HCT116 (cell line): ENCODE measurements at regions not wholly inside any gene's neighbourhood (a gene's known extent, or its start where the extent isn't known, plus 50 kb on each side); places are given as distances from the start of the nearest gene placed in this dataset.

ENCODE experiments used
- EZH2 ChIP-seq: fragments of 200-600 bp; sonication (generic); IDR thresholded peaks from 2 replicates; pipeline ENCODE4 v1.6.1; 2017; ENCODE audit warnings: antibody characterized with exemption, mixed run types
- POLR2A ChIP-seq: IDR thresholded peaks from 2 replicates; pipeline ENCODE4 v1.7.0; 2011; ENCODE audit warnings: borderline replicate concordance; ENCODE audit not compliant: insufficient read depth, insufficient read length; ENCODE audit errors: extremely low read depth
- POLR2AphosphoS5 ChIP-seq: IDR thresholded peaks from 2 replicates; pipeline ENCODE4 v1.6.1; 2011; ENCODE audit warnings: mild to moderate bottlenecking, low read depth, low read length, moderate library complexity
- SIN3A ChIP-seq: IDR thresholded peaks from 2 replicates; pipeline ENCODE4 v1.6.1; 2012; ENCODE audit warnings: low read depth
- SP1 ChIP-seq: IDR thresholded peaks from 2 replicates; pipeline ENCODE4 v1.6.1; 2012; ENCODE audit warnings: low read depth
- ZFX ChIP-seq: fragments of 450-650 bp; IDR thresholded peaks from 2 replicates; pipeline ENCODE4 v1.6.1; 2017
- ZNF274 ChIP-seq: fragments of 200-500 bp; sonication (Bioruptor generic); IDR thresholded peaks from 2 replicates; pipeline ENCODE4 v1.6.1; 2014; ENCODE audit warnings: mild to moderate bottlenecking, low read depth, low read length, inconsistent platforms
- TF ChIP-seq, protein P1 (sequence below): IDR thresholded peaks from 2 replicates; pipeline ENCODE4 v1.6.1; 2011; ENCODE audit warnings: mild to moderate bottlenecking, low read length, moderate library complexity; ENCODE audit not compliant: insufficient replicate concordance; ENCODE audit errors: extremely low read depth
- TF ChIP-seq, protein P2 (sequence below), 3 experiments: fragments of 200-600 bp in 1 of 3; sonication (generic) in 1 of 3; IDR thresholded peaks in 2 of 3; conservative IDR thresholded peaks in 1 of 3; 2 replicates each; pipeline ENCODE4 v1.5.1; 2012 to 2017; ENCODE audit warnings: low read depth in 2 of 3, low read length in 2 of 3, antibody characterized with exemption in 1 of 3, borderline replicate concordance in 1 of 3, control low read depth in 1 of 3, mild to moderate bottlenecking in 1 of 3, mixed read lengths in 1 of 3, mixed run types in 1 of 3, moderate library complexity in 1 of 3; ENCODE audit not compliant: insufficient read depth in 1 of 3
- TF ChIP-seq, protein P3 (sequence below): IDR thresholded peaks from 2 replicates; pipeline ENCODE4 v1.6.1; 2012
- TF ChIP-seq, protein P4 (sequence below): IDR thresholded peaks from 2 replicates; pipeline ENCODE4 v1.6.1; 2012

DNA sequence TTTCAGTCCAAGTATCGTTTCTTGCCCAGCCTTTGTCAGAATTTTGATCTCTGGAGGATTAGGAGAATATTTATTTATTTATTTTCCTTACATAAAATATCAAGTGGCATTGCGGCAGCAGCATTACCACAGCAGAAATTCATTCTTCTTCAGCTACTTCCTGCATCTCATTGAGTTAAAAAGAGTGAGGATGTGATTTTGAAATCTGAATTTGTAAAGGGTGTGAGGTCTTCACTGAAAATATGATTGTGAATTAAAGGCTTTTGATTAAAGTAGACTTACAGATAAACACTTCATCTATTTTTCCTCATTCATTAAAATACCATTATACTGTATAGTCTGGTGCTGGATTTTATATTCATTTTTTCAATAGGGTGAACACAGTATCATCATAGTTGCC lies 328.4 kb downstream of the PRL start:
- no peak for TF ChIP-seq EZH2
- TF ChIP-seq, protein P1, sequence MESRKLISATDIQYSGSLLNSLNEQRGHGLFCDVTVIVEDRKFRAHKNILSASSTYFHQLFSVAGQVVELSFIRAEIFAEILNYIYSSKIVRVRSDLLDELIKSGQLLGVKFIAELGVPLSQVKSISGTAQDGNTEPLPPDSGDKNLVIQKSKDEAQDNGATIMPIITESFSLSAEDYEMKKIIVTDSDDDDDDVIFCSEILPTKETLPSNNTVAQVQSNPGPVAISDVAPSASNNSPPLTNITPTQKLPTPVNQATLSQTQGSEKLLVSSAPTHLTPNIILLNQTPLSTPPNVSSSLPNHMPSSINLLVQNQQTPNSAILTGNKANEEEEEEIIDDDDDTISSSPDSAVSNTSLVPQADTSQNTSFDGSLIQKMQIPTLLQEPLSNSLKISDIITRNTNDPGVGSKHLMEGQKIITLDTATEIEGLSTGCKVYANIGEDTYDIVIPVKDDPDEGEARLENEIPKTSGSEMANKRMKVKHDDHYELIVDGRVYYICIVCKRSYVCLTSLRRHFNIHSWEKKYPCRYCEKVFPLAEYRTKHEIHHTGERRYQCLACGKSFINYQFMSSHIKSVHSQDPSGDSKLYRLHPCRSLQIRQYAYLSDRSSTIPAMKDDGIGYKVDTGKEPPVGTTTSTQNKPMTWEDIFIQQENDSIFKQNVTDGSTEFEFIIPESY, result no peak
- TF ChIP-seq, protein P2, sequence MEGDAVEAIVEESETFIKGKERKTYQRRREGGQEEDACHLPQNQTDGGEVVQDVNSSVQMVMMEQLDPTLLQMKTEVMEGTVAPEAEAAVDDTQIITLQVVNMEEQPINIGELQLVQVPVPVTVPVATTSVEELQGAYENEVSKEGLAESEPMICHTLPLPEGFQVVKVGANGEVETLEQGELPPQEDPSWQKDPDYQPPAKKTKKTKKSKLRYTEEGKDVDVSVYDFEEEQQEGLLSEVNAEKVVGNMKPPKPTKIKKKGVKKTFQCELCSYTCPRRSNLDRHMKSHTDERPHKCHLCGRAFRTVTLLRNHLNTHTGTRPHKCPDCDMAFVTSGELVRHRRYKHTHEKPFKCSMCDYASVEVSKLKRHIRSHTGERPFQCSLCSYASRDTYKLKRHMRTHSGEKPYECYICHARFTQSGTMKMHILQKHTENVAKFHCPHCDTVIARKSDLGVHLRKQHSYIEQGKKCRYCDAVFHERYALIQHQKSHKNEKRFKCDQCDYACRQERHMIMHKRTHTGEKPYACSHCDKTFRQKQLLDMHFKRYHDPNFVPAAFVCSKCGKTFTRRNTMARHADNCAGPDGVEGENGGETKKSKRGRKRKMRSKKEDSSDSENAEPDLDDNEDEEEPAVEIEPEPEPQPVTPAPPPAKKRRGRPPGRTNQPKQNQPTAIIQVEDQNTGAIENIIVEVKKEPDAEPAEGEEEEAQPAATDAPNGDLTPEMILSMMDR (IDR thresholded peaks at IDR 0.05 in 2 of 3, conservative IDR thresholded peaks at IDR 0.05 in 1 of 3; ENCODE audit: borderline replicate concordance in 1 of 3, insufficient read depth in 1 of 3, low read depth in 2 of 3, low read length in 2 of 3), result no peak
- no peak for TF ChIP-seq POLR2A
- TF ChIP-seq, protein P3, sequence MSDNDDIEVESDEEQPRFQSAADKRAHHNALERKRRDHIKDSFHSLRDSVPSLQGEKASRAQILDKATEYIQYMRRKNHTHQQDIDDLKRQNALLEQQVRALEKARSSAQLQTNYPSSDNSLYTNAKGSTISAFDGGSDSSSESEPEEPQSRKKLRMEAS, result no peak
- TF ChIP-seq SIN3A, result no peak
- TF ChIP-seq POLR2AphosphoS5, result no peak
- no peak for TF ChIP-seq ZFX
- no peak for TF ChIP-seq ZNF274
- no peak for TF ChIP-seq SP1
- TF ChIP-seq, protein P4, sequence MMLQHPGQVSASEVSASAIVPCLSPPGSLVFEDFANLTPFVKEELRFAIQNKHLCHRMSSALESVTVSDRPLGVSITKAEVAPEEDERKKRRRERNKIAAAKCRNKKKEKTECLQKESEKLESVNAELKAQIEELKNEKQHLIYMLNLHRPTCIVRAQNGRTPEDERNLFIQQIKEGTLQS, result no peak
